ENCODE measurements at regions not wholly inside any gene's neighbourhood (a gene's known extent, or its start where the extent isn't known, plus 50 kb on each side); places are given as distances from the start of the nearest gene placed in this dataset.

GRCh38 chr2:126832014-126832413, 66.7 kb upstream of the TEX51 start:
- no peaks in the 10 kb centered on the region for H3K4me1 ChIP-seq (ENCODE audit: insufficient read depth, low read length, poor library complexity, severe bottlenecking)
- ChIA-PET POLR2A (ENCODE audit: low non-redundant PET) (no interaction called here), CTCF (no interaction called here)
- BruUV-seq (replicated peaks) = no TSS peak
- no peaks in the 10 kb centered on the region for H3K9me3 ChIP-seq (ENCODE audit: low read depth, low read length, poor library complexity, severe bottlenecking)
- DNase-seq (ENCODE audit: low spot score) = no peak
- H3K27me3 ChIP-seq (replicated peaks; ENCODE audit: insufficient read depth, low read depth, low read length, poor library complexity) = no peaks in the 10 kb centered on the region
- TF ChIP-seq, protein P1, sequence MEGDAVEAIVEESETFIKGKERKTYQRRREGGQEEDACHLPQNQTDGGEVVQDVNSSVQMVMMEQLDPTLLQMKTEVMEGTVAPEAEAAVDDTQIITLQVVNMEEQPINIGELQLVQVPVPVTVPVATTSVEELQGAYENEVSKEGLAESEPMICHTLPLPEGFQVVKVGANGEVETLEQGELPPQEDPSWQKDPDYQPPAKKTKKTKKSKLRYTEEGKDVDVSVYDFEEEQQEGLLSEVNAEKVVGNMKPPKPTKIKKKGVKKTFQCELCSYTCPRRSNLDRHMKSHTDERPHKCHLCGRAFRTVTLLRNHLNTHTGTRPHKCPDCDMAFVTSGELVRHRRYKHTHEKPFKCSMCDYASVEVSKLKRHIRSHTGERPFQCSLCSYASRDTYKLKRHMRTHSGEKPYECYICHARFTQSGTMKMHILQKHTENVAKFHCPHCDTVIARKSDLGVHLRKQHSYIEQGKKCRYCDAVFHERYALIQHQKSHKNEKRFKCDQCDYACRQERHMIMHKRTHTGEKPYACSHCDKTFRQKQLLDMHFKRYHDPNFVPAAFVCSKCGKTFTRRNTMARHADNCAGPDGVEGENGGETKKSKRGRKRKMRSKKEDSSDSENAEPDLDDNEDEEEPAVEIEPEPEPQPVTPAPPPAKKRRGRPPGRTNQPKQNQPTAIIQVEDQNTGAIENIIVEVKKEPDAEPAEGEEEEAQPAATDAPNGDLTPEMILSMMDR (conservative IDR thresholded peaks at IDR 0.05; ENCODE audit: low read depth, low read length) = no peak
- TF ChIP-seq EZH2 (IDR thresholded peaks at IDR 0.05; ENCODE audit: borderline replicate concordance, low read depth, low read length, poor library complexity, severe bottlenecking) = no peak
- no peak overlapping the region for H3K4me3 ChIP-seq (ENCODE audit: low read depth, low read length, poor library complexity, severe bottlenecking)
- intact Hi-C loops (cut with micrococcal nuclease; ENCODE audit: unreplicated experiment) = no loop called here
- H3K36me3 ChIP-seq (ENCODE audit: insufficient read depth, low read length, poor library complexity, severe bottlenecking) = no peaks in the 10 kb centered on the region
- H3K27ac ChIP-seq (ENCODE audit: low read depth, low read length, poor library complexity, severe bottlenecking) = no peak overlapping the region

DNA sequence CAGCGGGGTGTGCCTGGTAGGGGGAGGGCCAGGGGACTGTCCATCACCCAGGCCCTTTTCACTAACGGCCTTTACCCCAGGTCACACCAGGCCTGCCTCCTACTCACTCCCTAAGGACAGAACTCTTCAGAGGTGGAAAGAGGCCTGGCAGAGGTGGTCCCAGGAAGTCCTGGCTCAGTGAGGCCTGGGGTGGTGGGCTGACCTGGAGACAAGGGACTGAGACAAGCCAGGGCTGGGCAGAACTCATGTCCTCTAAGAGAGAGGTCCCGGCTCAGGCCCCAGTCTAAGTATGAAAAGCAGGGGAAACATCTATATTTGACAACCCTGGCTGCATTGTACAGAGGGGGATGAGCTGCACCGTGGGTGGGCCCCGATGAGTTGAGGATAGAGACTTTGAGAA, 65.9 kb upstream of the TEX51 start:
- CTCF ChIA-PET = no interaction called here
- intact Hi-C loops (cut with micrococcal nuclease; ENCODE audit: unreplicated experiment) = no loop called here
- DNase-seq (ENCODE audit: low spot score) = no peak

DNA sequence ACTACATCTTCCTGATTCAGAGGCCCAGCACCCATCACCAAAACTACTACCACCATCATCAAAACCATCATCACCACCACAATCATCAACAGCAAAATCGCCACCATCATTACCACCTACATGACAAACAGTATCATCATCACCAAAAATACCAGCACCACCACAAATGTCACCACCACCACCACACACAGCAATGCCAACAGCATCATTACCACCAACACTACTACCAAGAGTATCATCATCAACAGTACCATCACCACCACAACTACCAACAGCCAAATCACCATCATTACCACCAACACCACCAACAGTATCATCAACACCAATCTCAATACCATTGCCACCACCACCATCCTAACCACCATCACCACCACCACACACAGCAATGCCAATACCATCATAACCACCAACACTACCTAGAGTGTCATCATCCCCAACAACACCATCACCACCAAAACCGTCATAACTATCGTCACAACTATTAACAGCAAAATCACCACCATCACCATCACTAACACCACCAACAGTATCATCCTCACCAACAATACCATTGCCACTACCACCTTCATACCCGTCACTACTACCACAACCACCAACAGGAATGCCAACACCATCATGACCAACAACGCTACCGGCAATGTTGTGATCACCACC, 64.6 kb upstream of the TEX51 start:
- no TSS peak for BruUV-seq (replicated peaks)
- H3K27me3 ChIP-seq (replicated peaks; ENCODE audit: insufficient read depth, low read depth, low read length, poor library complexity) = no peaks in the 10 kb centered on the region
- no peaks in the 10 kb centered on the region for H3K4me1 ChIP-seq (ENCODE audit: insufficient read depth, low read length, poor library complexity, severe bottlenecking)
- no peak overlapping the region for H3K4me3 ChIP-seq (ENCODE audit: low read depth, low read length, poor library complexity, severe bottlenecking)
- no peaks in the 10 kb centered on the region for H3K36me3 ChIP-seq (ENCODE audit: insufficient read depth, low read length, poor library complexity, severe bottlenecking)
- no peak overlapping the region for H3K27ac ChIP-seq (ENCODE audit: low read depth, low read length, poor library complexity, severe bottlenecking)
- ChIA-PET CTCF (no interaction called here), POLR2A (ENCODE audit: low non-redundant PET) (no interaction called here)
- intact Hi-C loops (cut with micrococcal nuclease; ENCODE audit: unreplicated experiment) = no loop called here
- no peak for DNase-seq (ENCODE audit: low spot score)
- TF ChIP-seq EZH2 (IDR thresholded peaks at IDR 0.05; ENCODE audit: borderline replicate concordance, low read depth, low read length, poor library complexity, severe bottlenecking) = no peak
- TF ChIP-seq, protein P1 (conservative IDR thresholded peaks at IDR 0.05; ENCODE audit: low read depth, low read length) = no peak
- H3K9me3 ChIP-seq (ENCODE audit: low read depth, low read length, poor library complexity, severe bottlenecking) = no peaks in the 10 kb centered on the region

More for the DNA sequence above, 65.9 kb upstream of the TEX51 start:
- no peak overlapping the region for H3K27ac ChIP-seq (ENCODE audit: low read depth, low read length, poor library complexity, severe bottlenecking)
- no TSS peak for BruUV-seq (replicated peaks)
- TF ChIP-seq EZH2 (IDR thresholded peaks at IDR 0.05; ENCODE audit: borderline replicate concordance, low read depth, low read length, poor library complexity, severe bottlenecking) = no peak
- TF ChIP-seq, protein P1 (conservative IDR thresholded peaks at IDR 0.05; ENCODE audit: low read depth, low read length) = no peak
- no peaks in the 10 kb centered on the region for H3K27me3 ChIP-seq (replicated peaks; ENCODE audit: insufficient read depth, low read depth, low read length, poor library complexity)
- no peaks in the 10 kb centered on the region for H3K36me3 ChIP-seq (ENCODE audit: insufficient read depth, low read length, poor library complexity, severe bottlenecking)
- POLR2A ChIA-PET (ENCODE audit: low non-redundant PET) = no interaction called here
- H3K9me3 ChIP-seq (ENCODE audit: low read depth, low read length, poor library complexity, severe bottlenecking) = no peaks in the 10 kb centered on the region
- H3K4me1 ChIP-seq (ENCODE audit: insufficient read depth, low read length, poor library complexity, severe bottlenecking) = no peaks in the 10 kb centered on the region
- H3K4me3 ChIP-seq (ENCODE audit: low read depth, low read length, poor library complexity, severe bottlenecking) = no peak overlapping the region

Measured in A673 (cell line).